Epithelial cell of proximal tubule (primary cell): ENCODE measurements at regions not wholly inside any gene's neighbourhood (a gene's known extent, or its start where the extent isn't known, plus 50 kb on each side); places are given as distances from the start of the nearest gene placed in this dataset.

Source experiments
- DNase-seq: peaks from one replicate; pipeline ENCODE4 v3.0.0-alpha.2; 2011; ENCODE audit warnings: low read depth
- H3K4me3 ChIP-seq: 2 replicates; pipeline ENCODE4 v1.5.1; 2011; ENCODE audit warnings: low read depth, mild to moderate bottlenecking, low read length
- CTCF ChIP-seq: conservative IDR thresholded peaks from 2 replicates; pipeline ENCODE4 v1.5.1; 2012; ENCODE audit warnings: low read depth, mild to moderate bottlenecking, low read length

GRCh38 chr10:118950190-118950680 lies 79.3 kb upstream of the NANOS1 start:
- no peak for DNase-seq
- TF ChIP-seq CTCF = no peak
- H3K4me3 ChIP-seq = no peak overlapping the region

- no peak overlapping the region for H3K4me3 ChIP-seq
- no peak for TF ChIP-seq CTCF
- no peak for DNase-seq
These were observed 78.4 kb upstream of the NANOS1 start for GRCh38 chr10:118950997-118951637.

- no peak for TF ChIP-seq CTCF
- H3K4me3 ChIP-seq = no peak overlapping the region
- DNase-seq = no peak
These were observed 76.8 kb upstream of the NANOS1 start for GRCh38 chr10:118952493-118953295.

GRCh38 chr10:118953598-118954393 lies 75.7 kb upstream of the NANOS1 start:
- no peak overlapping the region for H3K4me3 ChIP-seq
- DNase-seq = no peak
- TF ChIP-seq CTCF = no peak

- DNase-seq = no peak
- H3K4me3 ChIP-seq = no peak overlapping the region
- TF ChIP-seq CTCF = no peak
These were observed 74.0 kb upstream of the NANOS1 start for GRCh38 chr10:118955531-118955930.

- no peak for TF ChIP-seq CTCF
- no peak overlapping the region for H3K4me3 ChIP-seq
- no peak for DNase-seq
These were observed 73.3 kb upstream of the NANOS1 start for GRCh38 chr10:118955951-118956801.
